Activated naive CD4-positive, alpha-beta T cell treated with anti-CD3 and anti-CD28 coated beads, Interleukin-2, amount 50 U/mL, for 72 hours (primary cell): ENCODE measurements at regions not wholly inside any gene's neighbourhood (a gene's known extent, or its start where the extent isn't known, plus 50 kb on each side); places are given as distances from the start of the nearest gene placed in this dataset.
A peak's percentile ranks its signal among the peaks of the same experiment; 100 is the strongest.

Experiments used
- ATAC-seq, 2 donors: fragments of 150-1000 bp; cut with Tn5 transposase; 2 replicates each; pipeline ENCODE4 v1.10.0; 2021; ENCODE audit warnings: mild to moderate bottlenecking in 2 of 2, moderate library complexity in 2 of 2
- DNase-seq, 2 donors: peaks; one replicate each; pipeline ENCODE4 v3.0.0; 2021 to 2022; ENCODE audit warnings: low spot score in 2 of 2
- H3K27ac Mint-ChIP-seq, 2 donors: one replicate each; pipeline ENCODE4 v1.8.0; 2022; ENCODE audit warnings: mild to moderate bottlenecking in 2 of 2, mixed read lengths in 2 of 2
- H3K36me3 Mint-ChIP-seq, 2 donors: one replicate each; pipeline ENCODE4 v1.8.0; 2022; ENCODE audit warnings: mixed read lengths in 2 of 2
- H3K9me3 Mint-ChIP-seq, 2 donors: one replicate each; pipeline ENCODE4 v1.8.0; 2022; ENCODE audit warnings: mixed read lengths in 2 of 2

DNA sequence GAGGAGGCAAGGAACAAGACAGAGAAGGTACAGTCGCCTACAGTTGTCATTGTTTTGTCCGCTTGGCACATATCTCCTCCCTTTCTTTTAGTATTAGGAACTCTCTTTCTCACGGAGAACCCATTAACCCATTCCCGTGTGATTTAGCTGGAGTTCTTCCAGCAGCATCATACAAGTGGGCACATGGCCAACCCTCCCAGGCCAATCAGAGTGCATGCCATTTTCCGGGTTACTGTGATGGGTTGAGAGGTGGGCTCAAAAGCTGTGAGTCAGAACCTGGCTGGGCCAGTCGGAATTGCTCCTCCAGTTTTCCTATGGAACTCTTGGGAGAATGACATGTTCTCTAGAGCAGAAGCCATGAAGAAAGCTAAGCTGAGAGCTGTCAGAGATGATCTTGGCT lies 83.1 kb upstream of the SOD1 start:
- DNase-seq (no peak), ATAC-seq (no peak)
- Mint-ChIP-seq H3K27ac (no peak overlapping the region), H3K9me3 (no peaks in the 10 kb centered on the region), H3K36me3 (peaks cover 0 to 7% of the 10 kb centered on the region in 2 donors)

DNA sequence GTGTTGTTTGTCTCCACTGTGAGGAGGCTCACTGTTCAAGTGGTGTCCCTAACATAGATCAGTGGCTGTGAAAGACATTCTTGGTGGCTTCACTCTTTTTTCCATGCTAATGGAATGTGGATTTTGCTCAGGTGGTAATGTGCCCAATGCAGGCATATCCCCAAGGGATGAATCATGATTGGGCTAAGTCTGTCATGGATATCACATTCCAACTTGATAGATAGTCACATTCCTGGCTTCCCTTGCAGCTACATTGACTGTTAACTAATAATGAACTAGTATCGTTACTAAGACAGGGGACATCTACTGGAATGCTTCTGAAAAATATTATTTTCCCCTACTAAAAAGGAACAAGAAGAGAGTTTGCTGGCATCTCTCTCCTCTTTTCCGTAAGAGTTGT lies 86.3 kb upstream of the SOD1 start:
- no peaks in the 10 kb centered on the region for H3K9me3 Mint-ChIP-seq
- no peak overlapping the region for H3K27ac Mint-ChIP-seq
- no peak for ATAC-seq
- DNase-seq: no peak
- peaks cover 0 to 7% of the 10 kb centered on the region in 2 donors for H3K36me3 Mint-ChIP-seq

DNA sequence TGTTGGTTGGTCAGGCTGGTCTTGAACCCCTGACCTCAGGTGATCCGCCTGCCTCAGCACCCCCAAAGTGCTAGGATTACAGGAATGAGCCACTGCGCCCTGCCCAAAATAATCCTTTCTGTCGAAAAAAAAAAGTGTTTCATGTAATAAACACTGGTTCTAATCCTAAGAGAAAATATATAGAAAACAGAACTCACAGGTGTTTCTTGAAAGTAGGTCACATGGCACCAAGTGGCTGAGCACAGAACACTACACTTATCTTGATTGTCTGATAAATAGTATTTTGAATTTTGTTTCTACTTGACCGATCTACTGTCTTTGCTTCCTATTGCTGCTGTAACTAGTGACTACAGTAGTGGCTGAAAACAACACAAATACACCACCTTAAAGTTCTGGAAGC lies 87.6 kb upstream of the SOD1 start:
- H3K27ac Mint-ChIP-seq: no peak overlapping the region
- H3K9me3 Mint-ChIP-seq: no peaks in the 10 kb centered on the region
- no peak for ATAC-seq
- DNase-seq: no peak
- H3K36me3 Mint-ChIP-seq: peaks cover 0 to 7% of the 10 kb centered on the region in 2 donors

DNA sequence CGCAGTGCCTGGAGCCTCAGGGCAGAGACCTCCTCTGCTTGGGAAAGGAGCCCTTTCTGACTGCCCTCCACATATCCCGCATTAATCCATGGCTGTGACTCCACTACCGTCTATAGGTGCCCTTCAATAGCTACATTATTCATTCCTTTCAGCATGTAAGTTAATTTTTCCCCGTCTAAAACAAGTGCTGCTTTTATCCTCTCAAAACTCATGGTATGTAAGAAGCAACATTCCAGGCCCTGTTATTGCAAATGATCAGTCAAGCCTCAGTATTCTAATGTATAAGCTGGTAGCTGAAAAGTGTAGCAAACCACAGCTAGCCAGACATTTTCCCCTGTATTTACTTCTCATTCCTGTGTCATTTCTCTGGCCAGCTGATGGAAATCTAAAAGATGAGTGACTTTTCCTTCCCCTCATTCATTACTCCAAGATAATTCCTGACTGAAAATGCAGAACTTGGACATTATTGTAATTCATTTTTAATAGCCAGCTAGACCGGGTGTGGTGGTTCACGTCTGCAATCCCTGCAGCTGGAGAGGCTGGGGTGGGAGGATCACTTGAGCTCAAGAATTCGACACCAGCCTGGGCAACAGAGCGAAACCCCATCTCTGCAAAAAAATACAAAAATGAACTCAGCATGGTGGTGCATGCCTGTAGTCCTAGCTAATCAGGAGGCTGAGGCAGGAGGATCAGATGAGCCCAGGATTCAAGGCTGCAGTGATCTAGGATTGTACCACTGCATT lies 88.5 kb upstream of the SOD1 start:
- Mint-ChIP-seq H3K27ac (no peak overlapping the region), H3K36me3 (peaks cover 0 to 7% of the 10 kb centered on the region in 2 donors), H3K9me3 (no peaks in the 10 kb centered on the region)
- ATAC-seq (no peak), DNase-seq (no peak)

DNA sequence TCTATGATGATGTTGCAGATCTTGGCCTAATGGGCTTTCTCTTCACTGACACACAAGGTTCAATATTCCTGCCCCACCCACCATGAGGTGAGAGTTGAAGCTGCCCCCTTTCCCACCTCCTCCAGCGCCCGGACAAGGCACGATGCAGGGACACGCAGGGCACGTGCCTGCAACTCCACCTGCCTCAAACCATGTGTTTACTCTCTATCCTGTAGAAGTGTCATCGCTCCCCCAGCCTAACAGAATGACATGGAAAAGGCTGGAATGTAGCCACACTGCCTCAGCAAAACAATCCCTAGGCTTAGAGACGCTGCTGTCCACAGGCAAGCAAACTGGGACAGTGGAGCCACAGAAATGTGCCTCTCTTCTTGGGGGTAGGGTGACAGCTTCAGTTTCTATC lies 92.9 kb upstream of the SOD1 start:
- Mint-ChIP-seq H3K27ac (no peak overlapping the region), H3K9me3 (no peaks in the 10 kb centered on the region), H3K36me3 (no peaks in the 10 kb centered on the region)
- DNase-seq (no peak), ATAC-seq (no peak)

DNA sequence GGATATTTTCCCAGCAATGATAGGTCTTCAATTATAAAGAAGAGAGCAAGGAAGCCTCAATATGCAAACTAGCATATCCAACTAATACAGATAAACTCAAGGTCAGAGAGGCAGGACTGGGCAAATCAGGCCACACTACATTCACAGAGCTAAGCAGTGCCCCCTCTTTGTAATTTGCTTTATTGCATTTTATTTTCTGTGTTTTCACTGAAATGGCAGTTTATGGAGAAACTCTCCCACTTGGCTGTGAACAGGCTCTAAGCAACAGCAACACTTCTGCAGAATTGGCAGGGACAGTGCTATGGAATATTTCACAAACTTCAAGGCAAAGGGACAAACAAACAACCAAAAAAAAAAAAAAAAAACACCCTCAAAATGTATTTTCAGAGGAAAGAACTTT lies 93.4 kb upstream of the SOD1 start:
- H3K27ac Mint-ChIP-seq: no peak overlapping the region
- DNase-seq (no peak), ATAC-seq (no peak)
- H3K9me3 Mint-ChIP-seq: no peaks in the 10 kb centered on the region
- no peaks in the 10 kb centered on the region for H3K36me3 Mint-ChIP-seq

DNA sequence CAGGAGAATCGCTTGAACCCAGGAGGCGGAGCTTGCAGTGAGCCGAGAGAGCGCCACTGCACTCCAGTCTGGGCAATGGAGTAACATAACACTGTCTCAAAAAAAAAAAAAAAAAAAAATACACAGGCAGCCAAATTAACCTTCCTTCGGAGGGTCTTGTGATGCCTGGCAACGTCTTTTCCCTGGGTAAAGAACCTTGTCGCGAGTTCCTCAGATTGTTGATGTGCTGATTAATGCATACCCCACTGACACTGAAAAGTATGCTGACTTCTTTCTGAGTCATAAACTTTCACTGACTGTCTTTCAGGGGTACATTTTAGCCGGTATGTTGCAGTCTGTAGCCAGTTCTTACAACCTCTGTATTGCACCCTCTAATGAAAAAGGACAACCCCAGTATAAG lies 95.1 kb upstream of the SOD1 start:
- Mint-ChIP-seq H3K9me3 (no peaks in the 10 kb centered on the region), H3K36me3 (peaks cover 0 to 13% of the 10 kb centered on the region in 2 donors), H3K27ac (no peak overlapping the region)
- DNase-seq (no peak), ATAC-seq (no peak)

DNA sequence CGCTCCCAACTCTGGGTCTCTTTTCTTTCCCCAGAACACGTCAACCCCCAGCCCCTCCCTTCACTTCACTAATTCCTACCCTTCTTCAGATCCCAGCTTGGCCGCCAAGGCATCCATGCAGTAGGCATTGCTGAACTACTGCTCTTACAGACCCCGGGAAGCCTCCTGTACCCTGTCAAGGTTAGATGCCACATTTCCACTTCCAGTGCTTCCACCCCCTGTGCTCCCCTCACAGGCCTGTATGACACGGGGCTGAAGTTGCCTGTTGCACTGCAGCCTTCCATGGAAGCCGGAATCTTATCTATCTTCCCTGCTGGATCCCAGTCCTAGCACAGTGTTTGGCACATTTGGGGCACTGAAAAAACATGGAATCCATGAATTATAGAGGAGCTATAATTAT lies 99.0 kb upstream of the SOD1 start:
- ATAC-seq: no peak

DNA sequence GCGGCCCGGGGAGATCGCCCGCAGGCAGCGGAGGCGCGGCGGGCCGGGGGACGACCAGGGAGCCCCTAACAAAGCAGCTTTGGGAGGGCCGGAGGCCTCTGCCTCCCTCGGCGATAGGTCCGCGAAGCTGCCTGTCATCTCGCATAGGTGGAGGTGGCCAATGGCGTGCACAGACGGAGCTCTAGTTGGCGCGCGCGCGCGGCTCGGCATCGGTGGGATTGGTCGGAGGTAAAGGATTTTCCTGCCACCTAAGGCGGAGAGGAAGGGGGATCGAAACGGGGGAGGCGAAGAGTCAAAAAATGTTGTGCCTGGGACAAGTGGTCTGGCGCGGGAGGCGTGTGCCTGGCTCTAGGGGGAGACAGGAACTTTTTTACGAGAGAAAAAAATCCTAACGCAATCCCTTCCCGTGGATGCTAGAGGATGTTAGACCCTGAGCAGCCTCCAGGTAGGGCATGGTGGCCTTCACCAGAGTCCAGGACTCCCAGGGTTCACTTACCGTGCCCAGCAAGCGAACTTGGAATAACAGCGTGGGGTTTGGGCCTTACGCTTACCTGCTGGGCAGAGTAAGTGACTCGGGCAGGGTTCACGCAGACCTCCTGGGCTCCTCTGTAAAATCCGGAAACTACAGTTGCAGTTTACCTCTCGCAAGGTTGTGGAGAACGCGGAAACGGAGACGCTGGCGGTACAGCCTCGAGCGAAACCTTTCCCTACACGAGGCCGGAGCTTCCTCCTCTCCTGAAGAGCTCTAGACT lies 99.9 kb upstream of the SOD1 start:
- Mint-ChIP-seq H3K27ac (peak overlapping the region; percentile 64 to 70), H3K9me3 (no peaks in the 10 kb centered on the region), H3K36me3 (peaks cover 0 to 22% of the 10 kb centered on the region in 2 donors)
- peak; percentile 94 to 98 for DNase-seq
- ATAC-seq: peak; percentile 85 to 86

More for the DNA sequence above, 99.0 kb upstream of the SOD1 start:
- H3K36me3 Mint-ChIP-seq: peaks cover 0 to 22% of the 10 kb centered on the region in 2 donors
- no peaks in the 10 kb centered on the region for H3K9me3 Mint-ChIP-seq
- DNase-seq: no peak
- peak overlapping the region; percentile 64 to 66 for H3K27ac Mint-ChIP-seq

DNA sequence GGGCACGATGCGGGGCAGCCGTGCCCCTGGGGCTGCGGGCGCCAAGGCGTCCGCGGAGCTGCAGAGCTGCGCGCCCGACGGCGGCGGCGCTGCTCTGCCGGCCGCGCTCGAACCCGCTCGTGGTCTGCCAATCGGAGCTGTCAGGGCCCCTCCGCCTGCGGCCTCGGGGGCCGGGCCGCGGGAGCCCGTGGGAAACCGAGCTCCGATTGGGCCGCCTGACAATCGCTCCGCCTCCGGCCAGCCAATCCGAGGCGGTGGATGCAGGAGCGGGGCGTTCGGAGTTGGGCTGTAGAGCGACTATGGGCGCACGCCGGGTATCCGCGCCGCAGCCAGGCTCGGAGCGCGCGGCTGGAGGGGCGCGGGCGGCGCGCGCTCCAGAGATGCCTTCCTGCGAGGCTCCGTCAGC lies 100.5 kb upstream of the SOD1 start:
- ATAC-seq: peak; percentile 87
- Mint-ChIP-seq H3K9me3 (no peaks in the 10 kb centered on the region), H3K27ac (peak overlapping the region in 1 of 2 donors; percentile 64)

DNA sequence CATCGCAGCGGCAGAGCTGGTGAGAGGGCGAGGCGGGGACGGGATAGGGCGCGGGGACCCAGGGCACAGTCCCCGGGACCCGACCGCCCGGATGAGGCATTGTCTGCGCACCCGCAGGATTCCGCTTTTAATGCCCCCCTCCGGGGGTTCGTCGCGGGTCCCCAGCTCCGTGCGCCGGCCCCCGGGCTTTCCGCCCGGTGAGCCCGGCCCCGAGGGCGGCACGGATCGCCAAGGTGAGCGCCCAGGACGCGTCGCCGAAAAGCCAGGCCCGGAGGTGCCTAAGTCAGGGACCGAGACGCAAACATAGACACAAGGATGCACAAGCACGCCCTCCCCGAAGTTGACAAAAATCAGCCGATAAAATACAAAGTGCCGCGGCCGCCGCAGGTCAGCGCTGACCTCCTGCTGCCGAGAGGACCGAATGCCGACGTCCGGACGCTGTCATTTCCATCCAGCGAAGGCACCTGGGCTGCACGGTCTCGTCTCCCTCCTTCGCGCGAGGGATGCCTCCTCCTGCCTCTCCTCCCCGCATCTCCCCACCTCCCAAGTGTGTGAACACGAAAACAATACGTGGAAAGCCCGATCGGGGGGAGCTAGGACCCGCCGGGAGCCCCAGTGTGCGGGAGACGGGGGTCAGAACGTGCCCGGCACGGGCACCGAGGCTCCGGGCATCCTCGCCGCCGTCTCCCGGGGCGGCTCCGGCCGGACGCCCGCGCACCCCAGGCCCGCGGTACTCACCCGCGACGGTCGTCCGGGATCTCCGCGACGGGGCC lies 101.1 kb upstream of the SOD1 start:
- Mint-ChIP-seq H3K27ac (no peak overlapping the region), H3K36me3 (peaks cover 0 to 22% of the 10 kb centered on the region in 2 donors), H3K9me3 (no peaks in the 10 kb centered on the region)
- ATAC-seq (peak in 1 of 2 donors; percentile 5), DNase-seq (peak in 1 of 2 donors; percentile 24)

More for the DNA sequence above, 100.5 kb upstream of the SOD1 start:
- peak; percentile 94 to 98 for DNase-seq
- H3K36me3 Mint-ChIP-seq: peaks cover 0 to 22% of the 10 kb centered on the region in 2 donors

DNA sequence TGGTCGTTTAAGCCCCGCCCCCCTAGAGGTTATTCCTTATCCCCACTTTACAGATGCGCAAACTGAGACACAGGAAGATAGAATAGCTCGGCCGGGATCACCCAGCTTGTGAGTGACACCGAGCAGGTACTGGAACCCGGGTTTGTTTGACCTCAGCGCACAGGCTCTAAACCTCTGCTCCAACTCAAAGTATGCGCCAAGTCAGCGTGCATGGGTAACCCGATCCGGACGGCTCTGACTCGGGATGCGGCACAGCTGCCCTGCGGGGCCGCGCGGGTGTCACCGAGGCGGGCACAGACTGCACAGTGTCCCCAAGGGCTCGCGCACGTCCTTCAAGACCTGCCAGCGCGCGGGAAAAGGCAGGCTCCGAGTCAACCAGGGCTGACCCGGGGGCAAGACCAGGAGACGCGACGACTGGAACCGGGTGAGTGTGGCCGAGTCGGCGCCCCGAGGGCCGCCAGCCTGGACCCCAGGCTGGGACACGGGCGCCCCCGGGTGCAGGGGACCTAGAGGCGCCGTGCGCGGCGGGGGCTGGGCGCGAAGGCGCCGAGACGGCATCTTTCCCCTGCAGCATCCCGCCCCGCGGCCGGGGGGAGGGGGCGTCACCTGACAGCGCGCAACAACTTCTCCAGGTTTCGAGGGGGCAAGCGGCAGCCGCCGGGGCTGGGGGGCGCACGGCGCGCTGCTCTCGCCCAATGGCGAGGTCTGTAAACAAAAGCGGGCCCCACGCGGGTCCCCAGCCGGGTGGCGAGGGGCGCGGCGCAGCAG lies 101.9 kb upstream of the SOD1 start:
- Mint-ChIP-seq H3K36me3 (peaks cover 0 to 22% of the 10 kb centered on the region in 2 donors), H3K27ac (no peak overlapping the region), H3K9me3 (no peaks in the 10 kb centered on the region)
- DNase-seq: peak; percentile 23 to 60
- no peak for ATAC-seq

DNA sequence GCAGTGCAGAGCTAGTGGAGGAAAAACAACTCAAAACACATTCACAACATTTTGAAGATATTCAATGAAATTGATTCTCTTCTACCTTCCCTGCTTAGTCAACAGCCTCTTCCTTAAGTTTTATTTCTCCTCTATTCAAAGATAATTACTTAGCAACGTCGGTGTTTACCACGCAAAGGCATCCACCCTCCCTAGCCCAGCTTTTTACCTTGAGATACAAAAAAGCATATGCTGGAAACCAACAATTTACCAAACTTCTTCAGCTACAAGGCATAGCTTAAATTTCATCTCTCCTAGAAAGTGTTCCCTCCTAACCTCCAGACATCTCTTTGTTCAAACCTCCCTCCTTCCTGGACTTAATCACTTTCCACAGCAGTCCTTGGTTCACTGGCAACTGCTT lies 102.8 kb upstream of the SOD1 start:
- no peak for DNase-seq
- Mint-ChIP-seq H3K9me3 (no peaks in the 10 kb centered on the region), H3K36me3 (peaks cover 0 to 22% of the 10 kb centered on the region in 2 donors), H3K27ac (no peak overlapping the region)
- no peak for ATAC-seq

DNA sequence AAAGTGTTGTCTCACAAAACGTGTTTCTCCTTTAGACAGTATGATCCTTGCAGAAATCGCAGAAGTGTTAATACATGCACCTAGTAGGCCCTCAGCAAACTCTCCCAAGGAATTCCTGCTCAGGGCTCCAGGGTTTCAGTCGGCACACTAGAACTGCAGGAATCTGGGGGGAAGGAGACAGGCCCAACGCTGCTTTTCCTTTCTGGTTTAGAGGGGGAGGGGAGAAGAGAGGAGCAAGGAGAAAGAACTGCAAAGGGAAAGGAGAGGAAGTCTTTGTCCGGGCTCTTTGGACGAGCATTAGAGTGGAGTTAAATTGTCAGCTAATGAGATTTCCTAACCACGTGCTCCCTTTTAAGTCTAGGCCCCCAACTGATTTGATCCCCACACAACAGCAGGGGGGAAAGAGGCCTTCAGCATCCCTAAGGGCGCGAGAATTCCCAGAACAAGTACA lies 103.7 kb upstream of the SOD1 start:
- no peak overlapping the region for H3K27ac Mint-ChIP-seq

DNA sequence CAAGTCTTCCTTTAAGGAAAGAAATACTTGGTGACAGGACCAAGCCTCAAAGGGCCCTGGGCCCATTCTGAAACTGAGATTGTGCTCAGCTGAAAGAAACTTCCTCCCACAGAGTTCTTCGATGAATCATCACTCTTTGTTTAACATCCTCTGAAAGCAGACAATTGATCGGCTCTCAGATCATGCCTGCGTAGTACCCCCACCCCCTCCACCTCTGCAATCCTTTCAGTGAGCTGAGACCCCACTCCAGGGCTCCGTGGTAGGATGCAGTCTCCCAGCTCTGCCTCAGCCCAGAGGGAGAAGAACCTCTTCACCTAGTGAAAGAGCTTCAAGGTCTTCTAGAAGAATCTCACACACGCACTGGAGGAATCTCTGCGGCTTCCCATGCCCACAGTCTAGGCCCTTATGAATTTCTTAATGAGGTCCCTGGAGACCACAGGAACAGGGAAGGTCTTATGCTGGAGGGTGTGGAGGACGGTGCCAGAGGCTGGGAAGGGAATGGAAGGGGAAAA lies 104.9 kb upstream of the SOD1 start:
- peaks cover 0 to 10% of the 10 kb centered on the region in 2 donors for H3K36me3 Mint-ChIP-seq
- no peaks in the 10 kb centered on the region for H3K9me3 Mint-ChIP-seq
- H3K27ac Mint-ChIP-seq: no peak overlapping the region
- DNase-seq: peak in 1 of 2 donors; percentile 35
- ATAC-seq: peak; percentile 13 to 29

More for the DNA sequence above, 103.7 kb upstream of the SOD1 start:
- DNase-seq: no peak
- no peak for ATAC-seq
- Mint-ChIP-seq H3K36me3 (peaks cover 0 to 22% of the 10 kb centered on the region in 2 donors), H3K9me3 (no peaks in the 10 kb centered on the region)

DNA sequence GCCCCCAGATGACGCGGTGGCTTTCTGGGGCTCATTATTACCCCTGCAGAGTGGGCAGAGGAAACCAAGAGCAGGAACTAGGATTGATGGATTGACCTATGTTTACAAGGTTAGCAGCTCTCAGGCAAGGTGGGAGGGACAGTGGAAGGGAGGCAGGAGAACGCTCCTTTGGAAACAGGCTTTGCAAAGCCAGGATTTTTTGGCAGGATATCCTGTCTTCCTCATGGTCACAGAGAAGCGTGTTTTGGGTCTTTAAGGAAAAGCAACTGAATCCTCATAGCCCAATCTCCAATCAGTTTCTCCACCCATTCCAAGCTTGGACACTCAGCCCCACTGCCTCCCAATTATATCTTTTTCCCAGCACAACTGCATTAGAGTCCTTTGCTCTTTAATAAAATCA lies 105.6 kb upstream of the SOD1 start:
- Mint-ChIP-seq H3K27ac (no peak overlapping the region), H3K36me3 (peaks cover 0 to 6% of the 10 kb centered on the region in 2 donors), H3K9me3 (no peaks in the 10 kb centered on the region)
- ATAC-seq (no peak), DNase-seq (no peak)
